LNCAP (cell line): ENCODE measurements at regions not wholly inside any gene's neighbourhood (a gene's known extent, or its start where the extent isn't known, plus 50 kb on each side); places are given as distances from the start of the nearest gene placed in this dataset.

Experiments
- CTCF ChIP-seq: fragments of 450-650 bp; IDR thresholded peaks from 2 replicates; pipeline ENCODE4 v1.5.1; 2017; ENCODE audit warnings: mild to moderate bottlenecking

GRCh38 chr10:78765726-78766335 lies 302.9 kb upstream of the ZMIZ1 start:
- no peak for TF ChIP-seq CTCF

- TF ChIP-seq CTCF, result no peak
Observed at GRCh38 chr10:78766603-78767002, 302.2 kb upstream of the ZMIZ1 start.

GRCh38 chr10:78768041-78768835 lies 300.5 kb upstream of the ZMIZ1 start:
- TF ChIP-seq CTCF, result no peak

- no peak for TF ChIP-seq CTCF
Observed at GRCh38 chr10:78768876-78769275, 299.9 kb upstream of the ZMIZ1 start.

- no peak for TF ChIP-seq CTCF
Observed at GRCh38 chr10:78769526-78769925, 299.2 kb upstream of the ZMIZ1 start.

- TF ChIP-seq CTCF, result no peak
Observed at GRCh38 chr10:78770167-78771090, 298.3 kb upstream of the ZMIZ1 start.

- no peak for TF ChIP-seq CTCF
Observed at GRCh38 chr10:78771260-78771659, 297.5 kb upstream of the ZMIZ1 start.
